ENCODE measurements at regions not wholly inside any gene's neighbourhood (a gene's known extent, or its start where the extent isn't known, plus 50 kb on each side); places are given as distances from the start of the nearest gene placed in this dataset.

DNA sequence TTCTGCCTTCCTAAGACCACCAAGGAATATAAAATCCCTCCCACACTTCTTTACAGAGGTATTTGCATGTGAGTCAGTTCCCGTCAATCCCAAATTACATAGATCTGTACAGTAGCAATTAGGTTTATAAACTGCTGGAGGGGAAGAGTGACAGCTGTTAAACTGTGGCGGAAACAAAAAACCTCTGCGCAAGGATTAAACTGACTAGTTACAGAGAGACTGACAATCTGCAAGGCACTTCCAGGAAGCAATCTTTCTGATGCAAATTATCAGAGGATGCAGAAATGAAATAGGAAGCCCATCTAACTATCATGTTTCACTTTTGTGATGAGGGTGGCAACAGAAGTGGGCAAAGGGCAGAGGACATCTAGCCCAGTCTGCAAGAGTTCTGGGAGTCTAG lies 150.4 kb downstream of the RTP4 start:
- Histone ChIP-seq H4K20me1 (ENCODE audit: low read depth, low read length) (no peaks in the 10 kb centered on the region), H3K4me3 (ENCODE audit: insufficient read depth, low read length, poor library complexity, severe bottlenecking) (no peak overlapping the region), H3K4me2 (ENCODE audit: low read depth, low read length, poor library complexity, severe bottlenecking) (no peak overlapping the region), H3K9me3 (ENCODE audit: insufficient read depth, low read length) (no peaks in the 10 kb centered on the region), H3K27me3 (ENCODE audit: low read length) (no peaks in the 10 kb centered on the region), H3F3A (ENCODE audit: insufficient read depth) (no peaks in the 10 kb centered on the region), H3K9me2 (replicated peaks; ENCODE audit: insufficient read depth, low read length) (no peaks in the 10 kb centered on the region), H3K9ac (ENCODE audit: low read length) (no peak overlapping the region), H3K79me2 (ENCODE audit: insufficient read depth, low read length) (no peaks in the 10 kb centered on the region), H2AFZ (ENCODE audit: low read depth, low read length, severe bottlenecking) (no peak overlapping the region), H3K36me3 (ENCODE audit: low read length) (no peaks in the 10 kb centered on the region), H3K27ac (ENCODE audit: low read depth, low read length) (no peak overlapping the region)
- TF ChIP-seq, protein P1, sequence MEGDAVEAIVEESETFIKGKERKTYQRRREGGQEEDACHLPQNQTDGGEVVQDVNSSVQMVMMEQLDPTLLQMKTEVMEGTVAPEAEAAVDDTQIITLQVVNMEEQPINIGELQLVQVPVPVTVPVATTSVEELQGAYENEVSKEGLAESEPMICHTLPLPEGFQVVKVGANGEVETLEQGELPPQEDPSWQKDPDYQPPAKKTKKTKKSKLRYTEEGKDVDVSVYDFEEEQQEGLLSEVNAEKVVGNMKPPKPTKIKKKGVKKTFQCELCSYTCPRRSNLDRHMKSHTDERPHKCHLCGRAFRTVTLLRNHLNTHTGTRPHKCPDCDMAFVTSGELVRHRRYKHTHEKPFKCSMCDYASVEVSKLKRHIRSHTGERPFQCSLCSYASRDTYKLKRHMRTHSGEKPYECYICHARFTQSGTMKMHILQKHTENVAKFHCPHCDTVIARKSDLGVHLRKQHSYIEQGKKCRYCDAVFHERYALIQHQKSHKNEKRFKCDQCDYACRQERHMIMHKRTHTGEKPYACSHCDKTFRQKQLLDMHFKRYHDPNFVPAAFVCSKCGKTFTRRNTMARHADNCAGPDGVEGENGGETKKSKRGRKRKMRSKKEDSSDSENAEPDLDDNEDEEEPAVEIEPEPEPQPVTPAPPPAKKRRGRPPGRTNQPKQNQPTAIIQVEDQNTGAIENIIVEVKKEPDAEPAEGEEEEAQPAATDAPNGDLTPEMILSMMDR (IDR thresholded peaks at IDR 0.05; ENCODE audit: insufficient read depth, low read length, poor library complexity, severe bottlenecking) = no peak

DNA sequence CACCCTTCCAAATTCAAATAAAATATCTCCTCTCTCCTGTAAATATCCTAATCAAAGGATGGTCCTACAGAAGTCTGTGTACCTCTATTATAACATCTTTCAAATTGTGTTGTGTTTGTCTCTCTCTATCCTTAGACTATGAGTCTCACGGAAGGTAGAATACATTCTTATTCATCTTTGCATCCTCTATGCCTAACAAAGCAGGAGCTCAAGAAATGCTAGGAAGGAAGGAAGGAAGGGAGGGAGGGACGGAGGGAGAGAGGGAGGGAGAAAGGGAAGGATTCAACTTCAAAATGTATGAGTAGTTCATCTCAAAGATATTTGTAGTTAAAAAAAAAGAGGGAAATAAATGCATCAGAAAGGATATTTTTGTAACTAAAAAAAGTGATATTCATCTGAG lies 150.0 kb downstream of the RTP4 start:
- Histone ChIP-seq H3K27ac (ENCODE audit: low read depth, low read length) (no peak overlapping the region), H3K9ac (ENCODE audit: low read length) (no peak overlapping the region), H3K9me2 (replicated peaks; ENCODE audit: insufficient read depth, low read length) (no peaks in the 10 kb centered on the region), H3F3A (ENCODE audit: insufficient read depth) (no peaks in the 10 kb centered on the region), H3K9me3 (ENCODE audit: insufficient read depth, low read length) (no peaks in the 10 kb centered on the region), H3K4me3 (ENCODE audit: insufficient read depth, low read length, poor library complexity, severe bottlenecking) (no peak overlapping the region), H3K4me2 (ENCODE audit: low read depth, low read length, poor library complexity, severe bottlenecking) (no peak overlapping the region), H2AFZ (ENCODE audit: low read depth, low read length, severe bottlenecking) (no peak overlapping the region), H3K79me2 (ENCODE audit: insufficient read depth, low read length) (no peaks in the 10 kb centered on the region), H3K27me3 (ENCODE audit: low read length) (no peaks in the 10 kb centered on the region), H3K36me3 (ENCODE audit: low read length) (no peaks in the 10 kb centered on the region), H4K20me1 (ENCODE audit: low read depth, low read length) (no peaks in the 10 kb centered on the region)
- TF ChIP-seq EZH2phosphoT487 (conservative IDR thresholded peaks at IDR 0.05; ENCODE audit: low read length) = no peak
- TF ChIP-seq, protein P1 (IDR thresholded peaks at IDR 0.05; ENCODE audit: insufficient read depth, low read length, poor library complexity, severe bottlenecking) = no peak

DNA sequence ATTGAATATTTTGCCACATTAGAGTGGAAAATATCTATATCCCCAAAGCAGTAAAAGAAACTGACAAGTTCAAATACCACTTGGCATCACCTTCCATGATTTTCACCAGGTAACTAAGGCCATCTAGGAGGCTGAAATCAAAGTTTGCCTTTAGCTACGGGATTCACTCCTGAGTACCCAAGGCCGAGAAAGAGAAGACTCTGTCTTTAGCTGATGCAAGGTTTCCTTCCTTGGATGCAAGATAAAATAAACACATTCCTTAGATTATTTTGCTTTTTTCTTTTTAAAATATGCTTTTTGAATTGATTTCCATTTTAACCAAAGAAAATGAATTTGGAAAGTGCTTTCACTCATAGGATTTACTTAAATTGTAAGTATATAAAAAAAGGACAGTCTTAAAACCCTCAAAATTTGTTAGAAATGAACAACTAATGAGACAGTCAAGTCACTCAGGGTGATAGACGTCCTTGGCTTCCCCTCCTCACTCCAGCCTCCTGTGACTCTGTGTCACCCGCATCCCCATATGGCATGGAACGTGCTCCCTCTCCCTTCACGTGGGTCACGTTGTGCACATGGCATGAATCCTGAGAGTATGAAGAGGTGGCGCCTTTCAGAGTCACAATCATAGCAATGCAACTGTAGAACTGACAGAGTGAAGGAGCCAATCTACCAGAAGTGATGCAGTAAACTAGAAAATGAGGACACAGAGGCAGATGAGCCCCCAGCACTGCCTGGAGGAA lies 148.4 kb downstream of the RTP4 start:
- H3K27me3 ChIP-seq (ENCODE audit: low read length) = no peaks in the 10 kb centered on the region
- H3F3A ChIP-seq (ENCODE audit: insufficient read depth) = no peaks in the 10 kb centered on the region
- H3K4me2 ChIP-seq (ENCODE audit: low read depth, low read length, poor library complexity, severe bottlenecking) = no peak overlapping the region
- no peaks in the 10 kb centered on the region for H3K9me3 ChIP-seq (ENCODE audit: insufficient read depth, low read length)
- H2AFZ ChIP-seq (ENCODE audit: low read depth, low read length, severe bottlenecking) = no peak overlapping the region
- no peak overlapping the region for H3K4me3 ChIP-seq (ENCODE audit: insufficient read depth, low read length, poor library complexity, severe bottlenecking)
- TF ChIP-seq, protein P1 (IDR thresholded peaks at IDR 0.05; ENCODE audit: insufficient read depth, low read length, poor library complexity, severe bottlenecking) = no peak
- no peak for TF ChIP-seq EZH2phosphoT487 (conservative IDR thresholded peaks at IDR 0.05; ENCODE audit: low read length)
- no peaks in the 10 kb centered on the region for H3K36me3 ChIP-seq (ENCODE audit: low read length)
- no peaks in the 10 kb centered on the region for H3K9me2 ChIP-seq (replicated peaks; ENCODE audit: insufficient read depth, low read length)
- no peaks in the 10 kb centered on the region for H3K79me2 ChIP-seq (ENCODE audit: insufficient read depth, low read length)
- no peaks in the 10 kb centered on the region for H4K20me1 ChIP-seq (ENCODE audit: low read depth, low read length)
- H3K9ac ChIP-seq (ENCODE audit: low read length) = no peak overlapping the region
- no peak overlapping the region for H3K27ac ChIP-seq (ENCODE audit: low read depth, low read length)

Data from SU-DHL-6 (cell line).